Activated CD8-positive, alpha-beta T cell treated with anti-CD3 and anti-CD28 coated beads for 36 hours (primary cell): ENCODE measurements at regions not wholly inside any gene's neighbourhood (a gene's known extent, or its start where the extent isn't known, plus 50 kb on each side); places are given as distances from the start of the nearest gene placed in this dataset.

ENCODE experiments used
- ATAC-seq: fragments of 200-7000 bp; cut with Tn5 transposase; one replicate; pipeline ENCODE4 v1.10.0; 2021; ENCODE audit warnings: mild to moderate bottlenecking, moderate library complexity
- CTCF ChIA-PET: fragments of 350-600 bp; sonication (Branson Sonifier 250); formaldehyde crosslinking; loops from one replicate; lab custom pipeline; 2021; ENCODE audit warnings: antibody characterized with exemption; lab: Charles Lee
- POLR2A ChIA-PET: fragments of 350-600 bp; sonication (Branson Sonifier 250); formaldehyde crosslinking; loops from one replicate; lab custom pipeline; 2021; ENCODE audit warnings: antibody characterized with exemption; lab: Charles Lee
- DNase-seq: peaks from one replicate; pipeline ENCODE4 v3.0.0-alpha.2; 2020
- H3K27ac Mint-ChIP-seq: one replicate; pipeline ENCODE4 v1.8.0; 2021; ENCODE audit warnings: mild to moderate bottlenecking, mixed read lengths
- H3K27me3 Mint-ChIP-seq: one replicate; pipeline ENCODE4 v1.8.0; 2021; ENCODE audit warnings: mixed read lengths
- H3K36me3 Mint-ChIP-seq: one replicate; pipeline ENCODE4 v1.8.0; 2021; ENCODE audit warnings: low read depth, mixed read lengths
- H3K4me1 Mint-ChIP-seq: one replicate; pipeline ENCODE4 v1.8.0; 2021; ENCODE audit warnings: low read depth, mixed read lengths
- H3K4me3 Mint-ChIP-seq: one replicate; pipeline ENCODE4 v1.8.0; 2021; ENCODE audit warnings: mild to moderate bottlenecking, moderate library complexity, mixed read lengths
- H3K9me3 Mint-ChIP-seq: one replicate; pipeline ENCODE4 v1.8.0; 2021; ENCODE audit warnings: mixed read lengths
- intact Hi-C: fragments of 100-400 bp; cut with micrococcal nuclease; formaldehyde crosslinking; loops from one replicate; pipeline ENCODE4 v1.10.0; 2022
- TF ChIP-seq, protein P1 (sequence below): fragments of 200-600 bp; IDR thresholded peaks from one replicate; pipeline ENCODE4 v1.8.0; 2022; ENCODE audit warnings: antibody characterized with exemption, mild to moderate bottlenecking

DNA sequence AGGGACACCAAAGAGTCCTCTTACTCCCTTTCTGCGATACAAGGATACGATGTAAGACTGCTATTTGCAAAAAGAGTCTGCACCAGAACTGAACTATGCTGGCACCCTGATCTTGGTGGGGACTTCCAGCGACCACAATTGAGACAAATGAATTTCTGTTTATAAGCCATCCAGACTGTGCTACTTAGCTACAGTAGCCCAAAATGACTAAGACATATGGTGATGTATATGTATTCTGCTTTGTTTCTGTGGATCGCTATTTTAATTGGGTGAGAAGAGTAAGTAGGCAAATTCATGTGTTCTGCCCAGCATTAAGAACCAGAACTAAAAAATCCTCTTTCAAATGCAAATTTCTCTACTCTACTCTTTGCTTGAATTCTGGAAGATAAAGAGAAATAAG lies 720.9 kb downstream of the DIPK2A start:
- DNase-seq: no peak
- no peaks in the 10 kb centered on the region for H3K36me3 Mint-ChIP-seq
- POLR2A ChIA-PET: no interaction called here
- H3K27ac Mint-ChIP-seq: no peak overlapping the region
- CTCF ChIA-PET: no interaction called here
- no peaks in the 10 kb centered on the region for H3K9me3 Mint-ChIP-seq
- no peak overlapping the region for H3K4me3 Mint-ChIP-seq
- intact Hi-C loops: no loop called here
- TF ChIP-seq, protein P1, sequence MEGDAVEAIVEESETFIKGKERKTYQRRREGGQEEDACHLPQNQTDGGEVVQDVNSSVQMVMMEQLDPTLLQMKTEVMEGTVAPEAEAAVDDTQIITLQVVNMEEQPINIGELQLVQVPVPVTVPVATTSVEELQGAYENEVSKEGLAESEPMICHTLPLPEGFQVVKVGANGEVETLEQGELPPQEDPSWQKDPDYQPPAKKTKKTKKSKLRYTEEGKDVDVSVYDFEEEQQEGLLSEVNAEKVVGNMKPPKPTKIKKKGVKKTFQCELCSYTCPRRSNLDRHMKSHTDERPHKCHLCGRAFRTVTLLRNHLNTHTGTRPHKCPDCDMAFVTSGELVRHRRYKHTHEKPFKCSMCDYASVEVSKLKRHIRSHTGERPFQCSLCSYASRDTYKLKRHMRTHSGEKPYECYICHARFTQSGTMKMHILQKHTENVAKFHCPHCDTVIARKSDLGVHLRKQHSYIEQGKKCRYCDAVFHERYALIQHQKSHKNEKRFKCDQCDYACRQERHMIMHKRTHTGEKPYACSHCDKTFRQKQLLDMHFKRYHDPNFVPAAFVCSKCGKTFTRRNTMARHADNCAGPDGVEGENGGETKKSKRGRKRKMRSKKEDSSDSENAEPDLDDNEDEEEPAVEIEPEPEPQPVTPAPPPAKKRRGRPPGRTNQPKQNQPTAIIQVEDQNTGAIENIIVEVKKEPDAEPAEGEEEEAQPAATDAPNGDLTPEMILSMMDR: no peak
- no peaks in the 10 kb centered on the region for H3K4me1 Mint-ChIP-seq
- no peaks in the 10 kb centered on the region for H3K27me3 Mint-ChIP-seq
- no peak for ATAC-seq

- Mint-ChIP-seq H3K27ac (no peak overlapping the region), H3K27me3 (no peaks in the 10 kb centered on the region), H3K4me1 (no peaks in the 10 kb centered on the region), H3K9me3 (peaks cover 3% of the 10 kb centered on the region), H3K36me3 (no peaks in the 10 kb centered on the region), H3K4me3 (no peak overlapping the region)
- DNase-seq (no peak), ATAC-seq (no peak)
- TF ChIP-seq, protein P1: no peak
- ChIA-PET CTCF (no interaction called here), POLR2A (interaction anchor here (0.6 kb wide), 1 partner anchor 127 kb away, joined by 3 read pairs; no protein-coding TSS in a partner anchor)
- intact Hi-C loops: no loop called here
Measured at GRCh38 chr3:144708437-144708836, 736.8 kb downstream of the DIPK2A start.

DNA sequence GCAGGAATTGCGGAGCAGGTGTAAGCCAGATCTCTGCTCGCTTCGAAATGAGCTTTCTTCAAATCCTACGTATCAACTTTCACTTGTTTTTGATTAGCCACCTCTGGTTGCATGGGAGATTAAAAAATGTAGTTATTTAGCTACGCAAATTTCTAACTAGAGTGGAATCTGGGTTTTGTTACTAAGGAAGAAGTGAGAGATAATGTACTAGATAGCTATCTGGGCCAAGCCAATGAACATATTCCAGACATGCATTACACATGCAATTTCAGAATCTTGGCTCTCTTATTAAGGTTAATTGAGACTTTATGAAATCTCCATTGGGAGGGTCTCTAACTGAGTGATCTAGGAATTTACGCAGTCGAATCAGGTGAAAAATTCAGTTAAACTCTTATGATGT lies 765.7 kb downstream of the DIPK2A start:
- Mint-ChIP-seq H3K27me3 (no peaks in the 10 kb centered on the region), H3K36me3 (no peaks in the 10 kb centered on the region), H3K4me3 (no peak overlapping the region), H3K4me1 (no peaks in the 10 kb centered on the region), H3K9me3 (no peaks in the 10 kb centered on the region), H3K27ac (no peak overlapping the region)
- intact Hi-C loops: no loop called here
- CTCF ChIA-PET: no interaction called here
- ATAC-seq: no peak
- TF ChIP-seq, protein P1: no peak
- DNase-seq: no peak
- POLR2A ChIA-PET: no interaction called here

DNA sequence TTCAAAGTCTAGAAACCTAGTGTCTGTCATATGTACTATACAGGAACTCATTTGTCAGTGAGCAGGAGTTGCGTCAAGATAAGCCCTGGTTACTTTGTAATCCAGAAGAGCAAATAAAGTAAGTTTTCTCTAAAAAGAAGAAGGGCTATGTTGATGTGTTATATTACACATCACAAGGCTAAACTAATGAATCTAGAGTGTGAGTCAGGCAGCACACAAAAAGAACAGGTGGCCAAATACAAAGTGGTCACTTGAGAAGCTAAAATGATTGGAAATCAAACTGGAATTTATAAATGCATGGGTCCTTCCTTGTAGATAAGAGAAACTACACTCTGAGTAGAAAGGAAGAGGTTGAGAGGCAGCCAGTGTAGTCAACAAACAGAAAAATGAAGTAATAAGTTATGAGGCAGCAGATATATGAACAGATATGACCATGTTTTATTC lies 771.6 kb downstream of the DIPK2A start:
- H3K9me3 Mint-ChIP-seq: no peaks in the 10 kb centered on the region
- H3K27ac Mint-ChIP-seq: no peak overlapping the region
- intact Hi-C loops: no loop called here
- H3K4me3 Mint-ChIP-seq: no peak overlapping the region
- DNase-seq: no peak
- H3K36me3 Mint-ChIP-seq: no peaks in the 10 kb centered on the region
- ATAC-seq: no peak
- ChIA-PET CTCF (no interaction called here), POLR2A (no interaction called here)
- H3K4me1 Mint-ChIP-seq: no peaks in the 10 kb centered on the region
- no peaks in the 10 kb centered on the region for H3K27me3 Mint-ChIP-seq
- TF ChIP-seq, protein P1: no peak

- intact Hi-C loops: no loop called here
- H3K4me3 Mint-ChIP-seq: no peak overlapping the region
- no peak for DNase-seq
- H3K36me3 Mint-ChIP-seq: no peaks in the 10 kb centered on the region
- ChIA-PET POLR2A (no interaction called here), CTCF (no interaction called here)
- H3K9me3 Mint-ChIP-seq: no peaks in the 10 kb centered on the region
- no peak overlapping the region for H3K27ac Mint-ChIP-seq
- TF ChIP-seq, protein P1: no peak
- ATAC-seq: no peak
- H3K4me1 Mint-ChIP-seq: no peaks in the 10 kb centered on the region
- H3K27me3 Mint-ChIP-seq: no peaks in the 10 kb centered on the region
Measured at GRCh38 chr3:144744473-144744872, 772.9 kb downstream of the DIPK2A start.
